Dedifferentiated amniotic fluid mesenchymal stem cell (primary cell): ENCODE measurements at regions not wholly inside any gene's neighbourhood (a gene's known extent, or its start where the extent isn't known, plus 50 kb on each side); places are given as distances from the start of the nearest gene placed in this dataset.

ENCODE experiments used
- DNase-seq: peaks from one replicate; pipeline ENCODE4 v3.0.0-alpha.2; 2016; ENCODE audit errors: extremely low spot score

GRCh38 chr1:36579039-36579438, 96.3 kb upstream of the CSF3R start:
- DNase-seq, result no peak

DNA sequence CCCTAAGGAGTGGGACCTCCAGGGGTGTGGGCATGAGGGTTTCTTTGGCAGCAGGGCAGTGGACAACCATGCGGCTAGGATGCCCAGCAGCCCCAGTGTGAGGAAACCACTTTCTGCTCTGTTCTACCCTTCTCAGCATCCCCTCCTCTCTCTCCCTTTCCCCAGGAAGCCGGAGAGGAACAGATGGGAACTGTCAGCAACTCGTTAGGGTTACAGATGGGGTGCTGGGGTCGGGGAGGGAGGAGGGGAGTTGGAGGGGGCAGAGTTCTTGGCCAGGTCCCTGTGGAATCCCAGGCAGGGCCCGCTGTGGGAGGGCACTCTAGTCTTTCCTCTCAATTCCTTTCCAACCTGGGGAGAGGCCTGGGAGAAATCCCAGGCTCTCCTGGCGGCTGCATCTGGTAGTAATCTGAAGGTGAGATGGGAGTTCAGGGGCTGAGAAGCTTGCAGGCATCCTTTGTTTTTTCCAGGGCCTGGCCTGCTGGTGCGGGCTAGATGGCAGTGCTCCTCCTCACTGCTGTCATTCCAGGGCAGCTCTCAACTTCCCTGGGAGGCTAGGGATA, 93.9 kb upstream of the CSF3R start:
- DNase-seq, result no peak

GRCh38 chr1:36576118-36576517, 93.4 kb upstream of the CSF3R start:
- no peak for DNase-seq

- DNase-seq, result no peak
Measured at GRCh38 chr1:36573445-36573844, 90.7 kb upstream of the CSF3R start.

DNA sequence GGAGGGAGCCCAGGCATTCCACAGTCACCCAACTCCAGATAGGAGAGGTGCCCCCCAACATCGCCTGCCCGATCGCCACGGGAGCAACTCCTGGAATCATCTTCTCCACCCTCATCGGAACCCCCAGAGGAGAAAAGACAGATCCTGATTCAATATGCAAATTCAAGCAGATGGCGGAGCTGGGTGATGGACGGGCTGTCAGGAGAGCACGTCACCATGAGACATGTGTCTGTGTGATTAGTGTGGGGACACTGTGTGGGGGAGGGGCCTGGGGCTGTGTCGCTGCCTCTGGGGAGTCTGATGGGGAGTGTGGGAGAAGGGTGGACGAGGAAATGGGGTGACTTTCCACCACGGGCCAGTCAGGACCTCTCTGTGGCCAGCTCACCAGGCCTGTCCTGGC, 90.2 kb upstream of the CSF3R start:
- DNase-seq, result no peak

DNA sequence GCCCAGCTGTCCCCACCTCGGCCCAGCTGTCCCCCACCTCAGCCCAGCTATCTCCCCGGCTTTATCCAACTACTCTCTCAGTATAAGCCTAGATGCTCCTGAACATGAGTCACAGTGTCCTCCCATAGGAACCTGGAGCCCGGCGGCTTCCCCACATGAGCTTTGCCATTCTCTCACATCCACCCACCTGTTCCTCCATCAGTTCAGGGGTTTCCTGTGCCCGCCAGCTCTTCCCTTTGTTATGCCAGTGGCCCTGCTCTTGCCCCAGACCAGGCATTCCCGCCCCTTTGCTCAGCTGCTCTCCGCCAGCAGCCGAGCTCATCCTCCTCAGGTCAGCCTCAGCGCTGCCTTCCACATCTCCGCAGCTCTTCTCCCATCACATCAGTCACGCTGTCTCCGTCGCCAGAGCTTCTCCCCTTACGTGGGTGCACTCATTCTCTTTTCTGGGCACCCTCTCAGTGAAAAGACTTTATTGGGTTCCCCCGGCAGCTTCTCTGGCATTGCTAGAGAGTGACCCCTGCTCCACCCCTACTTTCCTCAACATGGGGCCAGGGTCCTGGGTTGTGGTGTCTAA, 89.5 kb upstream of the CSF3R start:
- no peak for DNase-seq

DNA sequence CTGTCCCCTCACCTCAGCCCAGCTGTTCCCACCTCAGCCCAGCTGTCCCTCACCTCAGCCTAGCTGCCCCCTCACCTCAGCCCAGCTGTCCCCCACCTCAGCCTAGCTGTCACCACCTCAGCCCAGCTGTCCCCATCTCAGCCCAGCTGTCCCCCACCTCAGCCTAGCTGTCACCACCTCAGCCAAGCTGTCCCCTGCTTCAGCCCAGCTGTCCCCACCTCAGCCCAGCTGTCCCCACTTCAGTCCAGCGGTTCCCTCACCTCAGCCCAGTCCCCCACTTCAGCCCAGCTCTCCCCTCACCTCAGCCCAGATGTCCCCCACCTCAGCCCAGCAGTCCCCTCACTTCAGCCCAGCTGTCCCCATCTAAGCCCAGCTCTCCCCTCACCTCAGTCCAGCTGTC, 88.4 kb upstream of the CSF3R start:
- DNase-seq, result no peak

- no peak for DNase-seq
Measured at GRCh38 chr1:36570478-36571060, 87.9 kb upstream of the CSF3R start.

DNA sequence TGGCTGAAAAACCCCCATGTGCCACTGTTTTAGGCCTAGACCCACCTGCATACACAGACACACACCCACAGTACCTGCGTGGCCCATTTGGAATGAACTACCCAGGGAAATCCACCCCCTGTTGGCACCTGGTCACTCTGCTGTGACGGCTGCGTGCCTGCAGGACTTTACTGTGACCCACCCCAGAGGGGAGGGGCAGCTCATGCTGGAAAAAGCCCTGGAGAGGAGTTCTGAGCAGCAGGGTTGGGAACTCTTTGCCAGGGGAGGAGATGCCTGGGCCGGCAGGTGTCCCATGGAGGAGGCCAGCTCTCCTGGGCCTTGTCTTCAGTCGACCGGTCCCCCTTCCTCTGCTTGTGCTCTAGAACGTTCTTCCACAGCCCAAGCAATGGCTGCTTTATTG, 87.3 kb upstream of the CSF3R start:
- no peak for DNase-seq

DNA sequence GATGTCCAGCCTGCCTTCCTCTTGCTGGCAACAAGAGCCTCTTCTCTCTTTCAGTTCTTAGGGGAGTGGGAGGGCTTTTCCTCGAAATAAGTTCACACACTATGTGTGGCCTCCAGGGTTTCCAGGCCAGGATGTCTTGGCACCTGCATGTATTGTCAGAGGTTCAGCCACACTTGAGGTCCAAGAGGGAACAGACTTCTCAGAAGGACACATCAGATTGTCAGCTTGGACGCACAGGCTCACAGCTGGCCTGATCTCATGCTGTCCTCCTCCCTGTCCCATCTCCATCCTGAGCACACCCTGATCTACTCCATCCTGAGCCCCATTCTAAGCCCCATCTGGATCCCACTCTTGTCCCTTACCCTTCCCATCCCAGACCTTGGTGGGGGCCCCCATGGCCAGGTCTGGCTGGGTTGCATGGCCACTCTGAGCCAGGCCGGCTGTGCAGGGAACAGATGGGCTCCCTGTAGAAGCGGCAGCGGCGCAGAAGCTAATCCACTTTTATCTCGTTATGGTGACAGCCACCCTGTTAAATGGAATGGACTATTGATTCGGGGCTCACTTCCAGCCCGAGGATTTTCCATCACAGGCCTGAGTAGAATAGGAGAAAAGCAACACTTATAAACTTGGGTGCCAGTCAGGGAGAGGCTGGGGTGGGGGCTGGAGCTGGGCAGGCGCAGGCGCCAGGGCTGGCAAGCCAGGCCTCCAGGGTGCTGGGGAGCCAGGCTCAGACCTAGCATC, 85.1 kb upstream of the CSF3R start:
- no peak for DNase-seq

DNA sequence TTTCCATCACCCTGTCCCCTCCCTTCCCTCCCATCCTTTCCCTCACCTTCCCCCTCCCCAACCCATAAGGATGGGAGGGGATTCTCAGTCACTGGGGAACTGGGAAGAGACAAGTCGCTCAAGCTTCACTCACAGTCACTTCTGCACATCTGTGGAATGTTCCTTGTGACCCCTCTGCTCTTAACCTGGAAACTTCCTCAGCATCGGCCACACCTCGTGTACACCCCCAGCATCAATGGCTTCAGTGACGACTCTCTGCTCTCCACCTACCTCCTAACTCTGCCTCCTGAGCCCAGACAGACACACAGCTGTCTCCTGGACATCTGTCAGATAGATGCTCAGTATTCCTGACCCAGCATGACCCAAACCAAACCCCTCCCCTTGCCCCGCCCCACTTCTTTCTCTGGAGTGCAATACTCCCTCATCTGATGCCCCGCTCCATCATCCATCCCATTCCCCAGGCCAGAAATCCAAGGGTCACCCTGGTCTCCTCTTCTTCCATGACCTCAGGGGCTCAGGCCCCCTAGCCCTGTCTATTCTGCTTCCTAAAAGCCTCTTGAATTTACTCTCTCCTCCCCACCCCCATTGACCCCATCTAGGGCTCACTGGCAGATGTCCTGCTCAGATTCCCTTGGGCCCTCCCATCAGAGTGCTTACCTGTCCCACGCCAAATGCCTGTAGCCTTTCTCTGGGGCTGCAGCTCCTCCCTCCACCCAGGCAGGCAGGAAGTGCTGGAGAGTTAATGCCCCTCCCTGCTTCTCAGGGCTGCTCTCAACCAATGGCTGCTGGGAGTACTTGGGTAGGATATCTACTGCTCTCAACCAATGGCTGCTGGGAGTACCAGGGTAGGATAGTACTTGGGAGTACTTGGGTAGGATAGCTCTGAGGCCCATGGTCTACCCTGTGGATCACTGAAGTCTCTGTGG, 83.1 kb upstream of the CSF3R start:
- no peak for DNase-seq

DNA sequence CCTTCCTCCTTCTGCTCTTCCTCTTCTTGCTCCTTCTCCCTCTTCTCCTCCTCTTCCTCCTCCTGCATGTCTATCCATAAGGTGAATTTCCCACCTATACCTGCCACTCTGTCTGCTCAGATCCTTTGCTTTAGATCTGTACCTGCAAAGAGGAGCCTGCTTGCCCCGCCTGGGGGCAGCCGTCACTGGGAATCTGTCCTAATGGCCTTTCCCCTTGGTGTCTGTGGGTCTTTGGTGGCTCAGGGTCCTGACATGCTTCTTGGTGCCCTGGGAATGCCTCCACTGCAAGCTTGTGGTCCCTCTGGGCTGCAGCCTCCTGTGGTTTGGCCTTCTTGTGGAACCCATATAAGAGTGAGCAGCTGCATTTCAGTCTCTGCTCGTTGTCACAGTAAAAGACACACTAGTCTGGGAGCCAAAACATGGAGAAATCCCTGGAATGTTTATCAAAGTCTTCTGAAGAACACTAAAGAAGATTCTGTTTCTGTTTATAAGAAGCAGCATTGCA, 79.5 kb upstream of the CSF3R start:
- no peak for DNase-seq

- no peak for DNase-seq
Measured at GRCh38 chr1:36561361-36561724, 78.6 kb upstream of the CSF3R start.

DNA sequence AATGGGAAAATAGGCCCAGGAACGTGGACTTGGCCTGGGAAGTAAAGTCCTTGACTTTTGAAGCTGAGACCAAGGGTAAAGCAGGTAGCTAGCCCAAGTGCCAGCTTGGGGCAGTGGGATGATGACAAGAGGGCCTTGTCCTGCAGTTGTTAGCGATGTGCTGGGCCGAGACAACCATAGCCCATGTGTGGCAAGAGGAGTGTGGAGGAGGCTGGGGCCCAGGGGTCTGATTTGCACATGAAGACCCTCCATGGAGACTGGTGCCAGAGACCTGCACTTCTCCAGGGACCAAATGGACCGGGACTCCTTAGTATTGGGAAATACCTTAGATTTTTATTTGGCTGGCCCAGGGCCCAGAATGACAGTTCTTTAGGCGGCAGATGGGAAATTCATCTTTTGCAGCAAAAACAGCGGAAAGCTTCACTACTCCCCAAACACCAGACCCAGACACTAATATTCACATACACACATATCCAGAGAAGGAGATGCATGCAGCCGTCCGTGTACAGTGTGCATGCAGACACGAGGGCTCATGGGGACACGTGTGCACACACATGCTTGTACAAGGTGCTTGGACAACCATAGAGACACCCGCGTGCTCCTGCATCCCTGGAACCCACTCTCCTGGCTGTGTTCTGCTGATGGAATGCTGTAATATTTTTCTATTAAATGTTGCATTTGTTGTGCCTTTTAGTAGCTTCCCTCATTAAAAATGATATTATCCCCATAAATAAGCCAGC, 78.1 kb upstream of the CSF3R start:
- no peak for DNase-seq

DNA sequence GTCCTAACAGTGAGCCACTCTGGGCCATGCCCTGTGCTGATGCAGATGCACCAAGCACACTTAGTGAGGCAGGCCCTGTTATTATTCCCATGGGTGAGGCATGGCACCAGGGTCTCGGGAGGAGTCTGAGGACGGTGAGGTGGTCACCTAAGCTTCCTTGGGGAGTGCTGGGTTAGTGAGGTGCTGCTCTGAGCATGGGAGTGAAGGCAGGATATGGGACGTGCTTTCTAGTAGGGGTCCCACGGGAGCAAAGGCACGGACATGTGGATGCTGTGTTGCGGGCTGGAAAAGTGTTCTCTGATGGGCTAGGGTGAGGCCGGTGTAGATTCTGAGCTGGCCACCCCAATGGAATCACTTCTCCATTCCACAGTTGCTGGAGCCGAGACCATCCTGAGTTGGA, 77.5 kb upstream of the CSF3R start:
- DNase-seq, result no peak

- no peak for DNase-seq
Measured at GRCh38 chr1:36559061-36559460, 76.3 kb upstream of the CSF3R start.

- DNase-seq, result no peak
Measured at GRCh38 chr1:36557041-36558000, 74.6 kb upstream of the CSF3R start.

- no peak for DNase-seq
Measured at GRCh38 chr1:36555041-36555440, 72.3 kb upstream of the CSF3R start.

GRCh38 chr1:36554323-36554628, 71.6 kb upstream of the CSF3R start:
- DNase-seq, result no peak

- DNase-seq, result no peak
Measured at GRCh38 chr1:36553591-36554322, 71.0 kb upstream of the CSF3R start.
